Adrenal gland (tissue), 5 donors: ENCODE measurements at regions not wholly inside any gene's neighbourhood (a gene's known extent, or its start where the extent isn't known, plus 50 kb on each side); places are given as distances from the start of the nearest gene placed in this dataset.

ENCODE experiments used
- POLR2A ChIP-seq, 2 donors: fragments of 450-650 bp; IDR thresholded peaks; one replicate each; pipeline ENCODE4 v1.6.1; 2017; ENCODE audit warnings: antibody characterized with exemption in 2 of 2, mild to moderate bottlenecking in 2 of 2, moderate library complexity in 1 of 2
- TF ChIP-seq, protein P1 (sequence below), 6 experiments: fragments of 450-650 bp in 4 of 6; fragments of 200-600 bp in 2 of 6; sonication (generic) in 1 of 6; IDR thresholded peaks; 1 replicate in 5 of 6; 2 replicates in 1 of 6; pipeline versions ENCODE4 v1.5.1 to v1.8.0; 2016 to 2021; ENCODE audit warnings: antibody characterized with exemption in 6 of 6, mild to moderate bottlenecking in 2 of 6, moderate library complexity in 1 of 6
- donor health status: DM: no; HTN: no; CAD: no.

DNA sequence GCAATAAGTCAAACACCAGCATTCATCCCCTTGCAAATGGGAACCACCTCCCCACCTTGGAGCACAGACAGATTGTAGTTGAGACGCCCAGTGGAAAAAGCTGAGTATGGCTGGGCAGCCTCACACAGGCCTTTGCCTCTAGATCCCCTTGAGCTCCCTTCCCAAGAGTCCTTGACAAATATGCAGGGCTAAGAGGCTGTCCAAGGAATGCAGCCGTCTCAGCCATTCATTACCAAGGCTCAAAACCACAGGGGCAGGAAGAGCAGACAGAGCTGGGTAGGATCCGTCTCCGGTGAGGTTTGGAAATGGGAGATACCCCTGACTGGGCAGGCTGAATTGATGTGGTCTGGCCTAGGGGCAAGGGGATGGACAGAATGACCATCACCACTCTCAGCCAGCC is 557.1 kb downstream of the TNS1 start:
- TF ChIP-seq, protein P1, sequence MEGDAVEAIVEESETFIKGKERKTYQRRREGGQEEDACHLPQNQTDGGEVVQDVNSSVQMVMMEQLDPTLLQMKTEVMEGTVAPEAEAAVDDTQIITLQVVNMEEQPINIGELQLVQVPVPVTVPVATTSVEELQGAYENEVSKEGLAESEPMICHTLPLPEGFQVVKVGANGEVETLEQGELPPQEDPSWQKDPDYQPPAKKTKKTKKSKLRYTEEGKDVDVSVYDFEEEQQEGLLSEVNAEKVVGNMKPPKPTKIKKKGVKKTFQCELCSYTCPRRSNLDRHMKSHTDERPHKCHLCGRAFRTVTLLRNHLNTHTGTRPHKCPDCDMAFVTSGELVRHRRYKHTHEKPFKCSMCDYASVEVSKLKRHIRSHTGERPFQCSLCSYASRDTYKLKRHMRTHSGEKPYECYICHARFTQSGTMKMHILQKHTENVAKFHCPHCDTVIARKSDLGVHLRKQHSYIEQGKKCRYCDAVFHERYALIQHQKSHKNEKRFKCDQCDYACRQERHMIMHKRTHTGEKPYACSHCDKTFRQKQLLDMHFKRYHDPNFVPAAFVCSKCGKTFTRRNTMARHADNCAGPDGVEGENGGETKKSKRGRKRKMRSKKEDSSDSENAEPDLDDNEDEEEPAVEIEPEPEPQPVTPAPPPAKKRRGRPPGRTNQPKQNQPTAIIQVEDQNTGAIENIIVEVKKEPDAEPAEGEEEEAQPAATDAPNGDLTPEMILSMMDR (IDR thresholded peaks at IDR 0.05): no peak
- no peak for TF ChIP-seq POLR2A (IDR thresholded peaks at IDR 0.05)
